Left lobe of liver (tissue), 2 donors: ENCODE measurements at regions not wholly inside any gene's neighbourhood (a gene's known extent, or its start where the extent isn't known, plus 50 kb on each side); places are given as distances from the start of the nearest gene placed in this dataset.
A peak's percentile ranks its signal among the peaks of the same experiment; 100 is the strongest.

ENCODE experiments used
- ATAC-seq: fragments of 200-7000 bp; cut with Tn5 transposase; one replicate; pipeline ENCODE4 v1.9.1; 2020; ENCODE audit warnings: mild to moderate bottlenecking, moderate library complexity
- DNase-seq: peaks from one replicate; pipeline ENCODE4 v3.0.0-alpha.2; 2020; ENCODE audit warnings: low spot score
- donor health status: DM: no; HTN: no; CAD: no; lungs with moderate emphysema.
- donor health status: DM: no; HTN: yes; CAD: no.

DNA sequence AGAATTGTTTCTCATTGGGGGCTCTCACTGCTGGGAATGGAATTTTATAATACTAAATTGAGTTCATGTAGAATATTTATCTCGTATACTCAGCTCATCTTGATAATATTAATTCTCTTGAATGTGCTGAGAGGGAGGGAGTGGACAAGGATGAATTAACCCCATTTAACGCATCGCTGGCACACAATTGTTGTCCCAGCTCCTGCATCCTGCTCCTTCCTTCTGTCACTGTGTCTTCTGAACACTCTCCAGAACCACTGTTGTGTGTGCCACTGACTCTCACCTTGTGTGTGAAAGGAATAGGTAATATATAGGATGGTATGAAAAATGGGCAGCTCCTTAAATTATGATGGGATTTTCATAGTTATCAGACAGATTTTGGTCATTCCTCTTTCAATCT lies 267.3 kb downstream of the MTRR start:
- ATAC-seq, result no peak
- no peak for DNase-seq

DNA sequence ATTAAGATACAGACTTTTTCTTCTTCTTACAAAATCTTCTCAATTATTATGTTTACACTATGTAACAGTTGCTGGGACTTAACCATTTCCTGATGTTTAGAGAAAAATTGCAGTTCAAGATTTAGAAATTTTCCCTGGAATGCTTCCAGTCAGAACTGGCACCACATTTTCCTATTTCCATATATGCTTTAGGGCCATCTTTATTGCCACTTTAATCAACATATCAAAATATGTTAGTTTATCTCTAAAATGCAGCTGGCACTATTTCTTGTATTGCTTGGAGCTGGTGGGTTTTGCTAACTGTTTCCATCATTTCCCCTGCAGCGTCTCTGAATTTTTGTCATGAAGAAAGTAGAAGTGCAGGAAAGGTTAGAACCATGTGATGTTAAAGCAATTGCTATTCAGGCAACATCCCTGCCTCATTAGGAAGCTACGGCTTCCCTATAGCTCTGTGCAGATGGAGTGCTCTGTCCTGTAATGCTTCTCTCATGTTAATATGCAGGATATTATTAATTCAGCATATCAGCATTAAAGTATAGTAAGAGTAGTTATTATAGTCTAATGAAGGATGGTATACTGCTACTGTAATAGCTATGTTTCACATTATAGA lies 269.1 kb downstream of the MTRR start:
- no peak for DNase-seq
- ATAC-seq, result no peak

DNA sequence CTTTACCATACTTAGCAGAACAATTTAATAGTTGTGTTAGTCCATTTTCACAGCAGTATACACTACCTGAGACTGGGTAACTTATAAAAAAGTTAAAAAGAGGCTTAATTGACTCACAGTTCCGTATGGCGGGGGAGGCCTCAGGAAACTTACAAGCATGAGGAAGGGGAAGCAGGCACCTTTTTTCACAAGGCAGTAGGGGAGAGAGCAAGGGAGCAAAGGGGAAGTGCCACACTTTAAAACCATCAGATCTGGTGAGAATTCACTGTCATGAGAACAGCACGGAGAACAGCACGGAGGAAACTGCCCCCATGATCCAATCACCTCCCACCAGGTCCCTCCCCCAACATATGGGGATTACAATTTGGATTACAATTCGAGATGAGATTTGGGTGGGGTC lies 269.9 kb downstream of the MTRR start:
- DNase-seq (no peak), ATAC-seq (no peak)

DNA sequence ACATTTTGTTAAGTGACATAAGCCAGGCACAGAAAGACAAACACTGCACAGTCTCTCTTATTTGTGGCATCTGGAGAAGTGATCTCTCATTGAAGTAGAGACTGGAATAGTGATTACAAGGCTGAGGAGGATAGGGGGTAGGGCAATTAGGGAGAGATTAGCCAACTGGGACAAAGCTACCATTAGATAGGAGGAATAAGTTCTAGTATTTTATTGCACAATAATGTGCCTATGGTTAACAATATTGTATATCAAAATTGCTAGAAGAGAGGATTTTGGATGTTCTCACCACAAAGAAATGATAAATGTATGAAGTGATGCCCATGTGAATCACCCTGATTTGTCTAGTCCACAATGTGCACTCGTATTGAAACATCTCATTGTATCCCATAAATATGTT lies 281.8 kb downstream of the MTRR start:
- no peak for ATAC-seq
- DNase-seq, result no peak

DNA sequence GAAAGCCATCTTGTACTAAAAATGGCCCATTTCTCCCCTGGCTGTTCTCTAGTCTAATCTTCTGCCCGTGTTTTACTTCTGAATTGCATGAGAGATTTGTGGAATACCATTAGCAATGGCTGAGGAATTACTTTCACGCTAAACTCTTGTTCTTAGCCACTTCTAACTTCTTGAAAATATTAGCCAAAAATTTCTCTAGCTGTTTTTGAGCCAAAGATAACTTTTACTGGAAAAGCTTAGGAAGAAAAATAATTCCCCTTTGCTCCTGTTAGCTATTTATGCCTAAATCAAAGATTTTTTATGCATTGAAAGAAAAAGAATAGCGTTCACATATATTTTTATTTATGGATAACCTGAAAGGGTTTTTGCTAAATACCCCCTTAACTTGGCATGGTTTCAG lies 287.8 kb downstream of the MTRR start:
- no peak for ATAC-seq
- no peak for DNase-seq

DNA sequence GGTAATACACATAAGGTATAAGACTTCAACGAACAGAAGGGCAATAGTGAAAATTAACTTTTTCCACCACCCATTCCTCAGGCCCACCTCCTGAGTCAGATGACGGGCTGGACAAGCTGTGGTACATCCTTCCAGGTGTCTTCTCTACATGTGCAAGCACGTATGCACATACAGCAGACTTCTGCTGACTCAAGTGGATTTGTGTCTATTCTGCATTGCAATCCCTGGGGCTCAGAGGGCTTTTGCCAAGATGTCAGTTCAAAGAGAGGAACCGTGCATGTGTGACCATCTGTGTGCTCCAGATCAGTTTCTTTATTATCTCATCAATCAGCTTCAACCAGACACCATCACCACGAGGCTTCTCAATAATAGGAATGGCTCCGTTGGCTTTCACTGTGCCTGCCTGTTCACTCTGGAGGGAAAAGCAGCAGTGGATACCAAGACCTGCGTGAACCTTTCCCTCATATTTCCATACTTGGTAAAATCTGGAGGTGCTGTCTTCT lies 288.4 kb downstream of the MTRR start:
- ATAC-seq, result no peak
- no peak for DNase-seq

DNA sequence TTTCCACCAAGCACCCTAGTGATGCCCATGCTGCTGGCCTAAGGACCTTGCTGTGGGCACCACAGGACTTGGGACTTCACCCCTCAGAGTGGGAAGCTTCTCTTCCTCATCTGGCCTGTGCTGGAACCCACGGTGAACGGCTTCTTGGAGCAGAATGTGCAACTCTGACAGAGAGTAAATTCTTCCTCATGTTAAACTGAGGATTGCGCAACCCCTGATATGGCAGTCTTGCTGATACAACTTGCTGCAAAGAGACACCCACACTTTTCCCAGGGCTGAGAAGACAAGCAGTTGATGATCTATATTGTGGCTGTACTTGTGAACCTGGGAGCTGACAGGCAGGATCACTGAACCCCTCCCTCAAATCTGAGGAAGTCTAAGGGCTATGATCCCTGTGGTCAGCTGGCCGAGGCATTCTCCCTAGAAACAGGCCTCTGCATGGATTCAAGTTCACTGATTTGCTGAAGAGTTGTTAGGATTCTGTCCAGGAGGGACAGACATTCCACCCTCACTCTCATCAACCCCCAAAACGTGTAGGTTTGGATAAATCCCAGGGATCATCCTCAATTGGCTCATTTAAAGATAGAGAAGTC lies 307.2 kb downstream of the MTRR start:
- ATAC-seq, result no peak

DNA sequence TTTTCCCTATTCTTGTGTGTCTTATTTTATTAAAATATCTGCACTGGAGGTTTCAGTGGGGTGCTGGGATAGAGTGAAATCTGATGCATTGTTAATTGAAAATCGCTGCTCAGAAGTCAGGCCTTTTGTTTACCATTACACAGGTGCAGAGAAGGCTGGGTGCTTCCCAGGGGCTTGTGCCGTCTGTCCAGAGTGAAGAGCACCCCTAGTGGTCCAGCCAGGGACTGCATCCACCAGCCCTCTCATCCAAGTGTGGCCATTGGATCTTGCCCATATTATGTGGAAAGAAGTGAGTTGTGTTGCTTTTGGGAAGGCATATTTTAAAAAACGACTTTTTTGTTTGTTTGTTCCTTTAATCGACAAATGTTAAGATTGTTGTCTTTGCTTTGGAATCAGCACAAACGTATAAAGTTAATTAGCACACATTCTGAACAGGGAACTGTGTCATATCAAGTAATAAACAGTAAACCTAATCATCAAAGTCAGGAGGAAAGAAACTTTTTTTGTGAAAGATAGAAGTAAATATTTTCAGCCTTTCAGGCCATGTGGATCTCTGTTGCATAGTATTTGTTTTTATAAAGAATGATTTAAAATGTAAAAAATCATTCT lies 315.6 kb downstream of the MTRR start:
- ATAC-seq (peak; percentile 90), DNase-seq (no peak)

More for the DNA sequence above, 307.2 kb downstream of the MTRR start:
- no peak for DNase-seq

DNA sequence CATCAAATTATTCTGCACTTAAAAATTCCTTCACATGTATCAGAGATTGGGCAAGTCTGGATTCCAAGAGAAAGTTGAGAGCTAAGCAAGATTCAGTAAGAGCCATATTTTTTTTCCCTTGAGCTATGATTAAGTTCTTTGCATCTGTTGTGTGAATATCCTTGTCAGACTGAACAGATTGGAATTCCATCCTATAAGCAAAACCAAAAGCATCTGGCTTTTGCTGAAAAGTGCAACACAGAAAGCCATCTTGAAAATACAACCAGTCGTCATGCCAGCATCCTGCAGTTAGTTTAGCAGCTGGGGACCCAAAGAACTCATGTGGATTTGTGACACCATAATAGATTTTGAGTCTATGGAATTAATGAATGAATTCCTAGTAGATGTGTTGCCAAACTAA lies 316.9 kb downstream of the MTRR start:
- DNase-seq, result no peak
- no peak for ATAC-seq

DNA sequence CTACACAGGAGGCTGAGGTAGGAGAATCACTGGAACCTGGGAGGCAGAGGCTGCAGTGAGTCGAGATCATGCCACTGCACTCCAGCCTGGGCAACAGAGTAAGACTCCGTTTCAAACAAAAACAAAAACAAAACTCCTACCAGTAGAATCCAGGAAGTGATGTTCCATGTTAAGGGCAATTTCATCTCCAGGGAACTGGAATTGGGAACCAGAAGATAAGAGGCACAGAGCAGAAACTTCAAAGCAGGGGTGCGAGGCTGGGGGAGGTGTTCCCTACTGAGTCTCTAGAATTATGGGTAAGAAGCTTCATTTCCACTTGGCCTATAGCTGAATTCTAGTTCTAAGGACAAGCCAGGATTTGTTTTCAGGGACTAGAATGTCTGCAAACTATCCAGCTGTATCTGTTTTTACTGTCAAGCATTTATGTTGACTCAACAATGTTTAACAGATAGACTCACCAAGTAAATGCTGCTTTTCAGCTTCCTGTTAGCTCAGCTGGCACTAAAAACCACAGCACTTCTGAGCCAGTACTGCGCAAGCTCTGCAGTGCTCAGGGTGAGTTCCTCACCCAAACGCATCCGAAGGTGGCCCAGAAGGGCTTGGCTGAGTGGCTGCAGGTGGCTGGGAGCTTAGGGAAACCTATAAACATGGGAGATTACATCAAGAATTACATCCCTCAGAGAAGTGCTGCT lies 320.1 kb downstream of the MTRR start:
- DNase-seq (no peak), ATAC-seq (no peak)

DNA sequence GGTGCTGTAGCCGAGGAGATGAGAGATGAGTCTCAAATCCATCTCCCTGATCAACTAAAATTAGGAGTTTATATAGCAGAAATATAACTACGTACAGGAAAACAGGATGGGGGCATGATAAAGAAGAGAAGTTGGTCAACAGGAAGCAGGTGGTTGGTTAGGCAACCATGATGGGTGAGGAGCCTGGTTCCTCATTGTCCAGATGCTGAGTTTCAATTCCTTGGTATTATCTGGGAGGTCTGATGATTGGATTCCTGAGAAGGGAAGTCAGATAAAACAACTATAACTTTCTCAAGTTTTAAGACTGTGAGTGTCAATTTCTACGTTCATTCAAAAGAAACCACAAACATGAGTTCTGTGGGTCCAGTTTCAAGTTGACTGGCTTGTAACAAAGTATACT lies 323.9 kb downstream of the MTRR start:
- DNase-seq (no peak), ATAC-seq (no peak)

DNA sequence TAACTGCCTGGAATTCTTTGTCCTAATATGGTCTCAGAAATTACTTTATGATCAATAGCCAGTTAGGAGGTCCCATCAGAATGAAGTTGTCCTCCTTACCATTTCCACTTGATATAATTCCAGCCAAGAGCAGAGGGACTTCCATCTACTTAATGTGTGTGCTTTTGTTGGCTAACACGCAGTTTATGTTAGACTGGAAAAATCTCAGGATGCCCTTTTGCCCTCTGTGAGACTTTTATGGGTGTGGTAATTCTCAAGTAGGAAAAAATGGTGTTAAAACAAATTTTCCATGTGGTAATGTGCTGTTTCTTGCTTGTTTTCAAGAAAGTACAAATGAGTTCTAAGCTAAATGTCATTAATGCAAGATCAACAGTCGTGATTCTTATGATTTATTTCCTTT lies 327.1 kb downstream of the MTRR start:
- ATAC-seq (no peak), DNase-seq (no peak)

DNA sequence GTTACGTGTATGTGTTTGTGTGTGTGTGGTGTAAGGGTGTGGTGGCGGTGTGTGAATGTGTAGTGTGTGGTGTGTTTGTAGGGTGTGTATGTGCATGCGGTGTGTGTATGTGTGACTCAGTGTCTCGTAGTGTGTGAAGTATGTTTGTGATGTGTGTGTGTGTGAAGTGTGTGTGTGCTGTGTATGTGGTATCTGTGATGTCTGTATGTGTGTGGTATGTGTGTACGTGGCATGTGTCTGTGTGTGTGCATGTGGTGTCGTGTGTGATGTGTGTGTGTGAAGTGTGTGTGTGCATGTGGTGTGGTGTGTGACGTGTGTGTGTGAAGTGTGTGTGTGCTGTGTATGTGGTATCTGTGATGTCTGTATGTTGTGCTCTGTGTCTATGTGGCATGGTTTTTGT lies 339.4 kb downstream of the MTRR start:
- DNase-seq (no peak), ATAC-seq (no peak)

DNA sequence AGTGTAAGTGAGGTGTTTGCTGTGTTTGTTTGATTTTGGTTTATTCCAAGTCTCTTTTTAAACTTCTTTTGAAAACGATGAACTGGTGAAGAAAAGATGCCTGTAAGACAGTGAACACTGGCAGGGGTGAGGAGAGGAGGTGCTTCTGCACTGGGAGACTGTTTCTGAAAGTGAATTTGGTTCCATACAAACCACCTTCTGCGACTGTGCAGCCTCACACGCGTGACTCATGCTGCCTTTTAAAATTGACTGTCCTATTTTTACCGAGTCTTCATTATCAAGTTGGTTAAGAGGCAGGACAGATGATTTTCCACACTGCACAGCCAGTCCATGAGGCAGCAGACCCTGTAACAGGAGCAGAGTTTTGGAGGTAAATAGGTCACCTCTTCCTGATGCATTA lies 340.6 kb downstream of the MTRR start:
- no peak for DNase-seq
- no peak for ATAC-seq

DNA sequence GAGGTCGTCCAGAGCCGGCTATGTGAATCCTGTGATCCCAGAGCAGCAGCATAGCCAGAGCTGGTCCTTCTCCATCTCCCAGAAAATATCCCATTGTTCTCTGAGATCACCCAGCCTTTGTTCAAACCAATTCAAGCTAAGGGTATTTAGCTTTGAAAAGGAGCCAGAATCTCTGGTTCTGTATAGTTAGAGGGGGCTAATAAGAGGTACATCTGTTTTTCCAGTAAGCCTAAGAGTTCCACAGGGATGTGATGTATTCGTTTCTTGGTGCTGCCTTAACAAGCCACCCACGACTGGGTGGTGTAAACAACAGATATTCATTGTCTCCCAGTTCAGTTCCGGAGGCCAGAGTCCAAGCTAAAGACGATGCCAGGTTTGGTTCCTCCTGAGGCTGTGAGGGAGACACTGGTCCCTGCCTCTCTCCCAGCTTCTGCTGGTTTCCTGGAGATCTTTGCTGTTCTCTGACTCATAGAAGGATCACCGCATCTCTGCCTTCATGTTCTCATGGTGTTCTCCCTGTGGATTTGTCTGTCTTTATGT lies 344.8 kb downstream of the MTRR start:
- ATAC-seq, result no peak
- DNase-seq, result no peak

DNA sequence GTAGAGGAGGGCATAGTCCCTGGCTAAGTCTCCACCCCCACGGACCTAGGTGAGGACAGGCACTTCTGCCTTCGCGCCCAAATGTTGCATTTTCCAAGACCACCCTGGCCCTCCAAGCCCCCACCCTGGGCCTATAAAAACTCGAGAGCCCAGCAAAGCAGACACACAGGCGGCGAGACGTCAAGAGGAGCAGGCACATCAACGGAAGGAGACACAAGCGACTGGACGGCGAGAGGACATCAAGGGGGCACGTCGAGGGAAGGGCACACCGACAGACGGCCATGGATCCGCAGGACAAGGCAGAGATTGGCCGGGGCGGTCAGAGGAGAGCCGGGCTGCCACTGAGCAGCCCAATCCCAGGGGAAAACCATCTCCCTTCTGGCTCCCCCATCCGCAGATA lies 348.0 kb downstream of the MTRR start:
- DNase-seq (no peak), ATAC-seq (no peak)

DNA sequence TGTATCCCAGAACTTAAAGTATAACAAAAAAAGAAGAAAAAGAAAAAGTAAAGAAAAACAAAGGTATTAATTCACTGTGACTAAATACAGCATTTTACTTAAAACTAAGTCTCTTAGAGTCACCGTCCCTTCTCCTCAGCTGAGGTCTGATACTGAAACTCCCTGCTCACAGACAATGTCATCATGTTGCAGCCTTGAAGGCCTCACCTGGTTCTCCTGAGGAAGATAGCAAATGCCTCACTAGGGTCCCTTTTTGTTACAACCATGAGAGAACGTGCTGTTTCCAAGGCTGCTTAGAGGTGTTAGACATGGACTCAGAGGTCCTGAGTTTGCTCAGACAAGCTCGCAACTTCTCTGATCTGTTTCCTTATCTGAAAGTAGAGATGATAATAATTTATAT lies 357.2 kb downstream of the MTRR start:
- ATAC-seq, result no peak
- DNase-seq, result no peak

DNA sequence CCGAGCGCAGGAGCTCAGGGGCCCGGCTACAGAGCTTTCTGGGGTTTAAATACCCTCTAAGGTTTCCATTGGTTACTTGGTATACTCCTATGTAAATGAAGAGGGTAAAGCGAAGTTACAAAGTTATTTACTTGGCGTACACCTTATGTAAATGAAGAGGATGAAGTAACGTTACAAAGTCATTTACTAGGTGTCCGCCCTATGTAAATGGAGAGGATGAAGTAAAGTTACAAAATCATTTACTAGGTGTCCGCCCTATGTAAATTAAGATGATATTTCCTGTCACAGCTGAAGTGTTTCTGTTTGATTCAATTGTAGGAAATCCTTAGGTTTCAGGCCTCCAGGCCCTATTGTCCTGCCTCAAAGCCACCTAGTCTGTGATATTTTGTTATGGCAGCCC lies 358.2 kb downstream of the MTRR start:
- no peak for DNase-seq
- no peak for ATAC-seq

DNA sequence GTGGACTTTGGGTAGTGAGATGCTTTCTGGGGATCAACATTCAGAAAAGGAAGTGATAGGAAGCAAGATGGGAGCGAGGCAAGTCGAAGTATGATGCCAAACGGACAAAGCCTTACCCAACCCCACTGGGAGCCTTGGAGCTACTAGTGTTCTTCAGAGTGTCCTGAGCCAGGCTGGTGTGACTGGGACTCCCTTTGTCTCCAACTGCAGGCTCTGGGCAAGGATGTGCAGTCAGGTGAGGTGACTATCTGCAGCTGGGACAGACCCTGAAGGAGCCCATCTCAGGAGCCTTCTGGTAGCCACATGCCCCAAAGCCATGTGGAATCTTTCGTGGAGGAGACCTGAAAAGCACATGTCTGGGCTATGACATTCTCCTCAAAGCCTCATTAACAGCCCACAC lies 360.6 kb downstream of the MTRR start:
- DNase-seq, result no peak
- ATAC-seq, result no peak

DNA sequence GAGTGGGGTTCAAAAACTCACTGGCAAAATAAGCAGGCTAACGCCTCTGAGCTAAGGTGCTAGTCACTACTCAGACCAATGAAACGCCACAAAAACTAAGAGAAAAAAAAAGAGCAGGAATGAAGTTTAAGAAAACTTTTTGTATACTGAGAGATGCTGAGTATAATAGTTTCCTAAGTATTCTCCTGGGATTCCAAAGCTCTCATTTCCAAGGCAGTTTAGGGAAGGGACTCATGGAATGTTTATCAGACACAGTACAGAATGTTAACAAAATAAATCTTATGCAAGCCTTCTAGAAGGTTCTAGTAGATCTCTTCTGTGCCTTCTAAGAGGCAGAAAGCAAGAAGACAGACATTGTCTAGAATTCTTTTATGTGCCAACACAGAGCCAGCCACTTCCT lies 361.9 kb downstream of the MTRR start:
- ATAC-seq (no peak), DNase-seq (no peak)

DNA sequence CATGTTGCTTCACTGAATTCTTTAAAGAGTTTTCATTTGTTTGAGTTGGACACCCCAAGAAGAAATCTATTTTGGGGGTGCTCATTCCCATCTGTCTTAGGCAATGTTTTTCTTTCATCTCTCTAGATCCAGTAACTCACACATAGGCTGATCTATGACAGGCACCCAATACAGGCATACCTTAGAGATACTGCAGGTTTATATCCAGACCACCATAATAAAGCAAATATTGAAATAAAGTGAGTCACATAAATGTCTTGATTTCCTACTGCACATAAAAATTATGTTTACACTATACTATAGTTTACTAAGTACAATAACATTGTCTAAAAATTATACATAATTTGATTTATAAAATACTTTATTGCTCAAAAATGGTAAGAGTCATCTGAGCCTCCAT lies 364.5 kb downstream of the MTRR start:
- no peak for ATAC-seq
- DNase-seq, result no peak
